Uterus (tissue), 2 donors: ENCODE measurements at regions not wholly inside any gene's neighbourhood (a gene's known extent, or its start where the extent isn't known, plus 50 kb on each side); places are given as distances from the start of the nearest gene placed in this dataset.

ENCODE experiments used
- CTCF ChIP-seq, 4 experiments: fragments of 200-600 bp in 2 of 4; fragments of 450-650 bp in 2 of 4; sonication (generic) in 2 of 4; IDR thresholded peaks; one replicate each; pipeline ENCODE4 v1.5.1; 2016 to 2019; ENCODE audit warnings: antibody characterized with exemption in 4 of 4, mild to moderate bottlenecking in 2 of 4, moderate library complexity in 1 of 4
- POLR2A ChIP-seq, 2 donors: fragments of 450-650 bp; IDR thresholded peaks; one replicate each; pipeline ENCODE4 v1.6.1; 2016; ENCODE audit warnings: antibody characterized with exemption in 2 of 2, mild to moderate bottlenecking in 1 of 2, moderate library complexity in 1 of 2

GRCh38 chr11:79963856-79964645 is 523.2 kb upstream of the TENM4 start:
- no peak for TF ChIP-seq CTCF (IDR thresholded peaks at IDR 0.05)
- no peak for TF ChIP-seq POLR2A (IDR thresholded peaks at IDR 0.05)
